GM18909 (cell line): ENCODE measurements at regions not wholly inside any gene's neighbourhood (a gene's known extent, or its start where the extent isn't known, plus 50 kb on each side); places are given as distances from the start of the nearest gene placed in this dataset.
A peak's percentile ranks its signal among the peaks of the same experiment; 100 is the strongest.
"Not testable (repeated sequence)": the region's sequence is repeated elsewhere in the genome, so short reads cannot be mapped to it uniquely, and the experiment has no call there.

Experiments
- ATAC-seq: cut with Tn5 transposase; IDR thresholded peaks from one replicate; pipeline ENCODE4 v1.9.1; 2021; ENCODE audit warnings: mild to moderate bottlenecking; ENCODE audit not compliant: unreplicated experiment, poor library complexity

- ATAC-seq, result not testable (repeated sequence)
Measured at GRCh38 chr1:843946-844345, 79.8 kb upstream of the SAMD11 start.

- ATAC-seq, result no peak
Measured at GRCh38 chr1:844472-845026, 79.2 kb upstream of the SAMD11 start.

GRCh38 chr1:845641-846040, 78.1 kb upstream of the SAMD11 start:
- ATAC-seq, result not testable (repeated sequence)

- ATAC-seq, result not testable (repeated sequence)
Measured at GRCh38 chr1:849873-850272, 73.8 kb upstream of the SAMD11 start.

GRCh38 chr1:850318-850717, 73.4 kb upstream of the SAMD11 start:
- ATAC-seq, result not testable (repeated sequence)

- not testable (repeated sequence) for ATAC-seq
Measured at GRCh38 chr1:851398-851797, 72.3 kb upstream of the SAMD11 start.

- not testable (repeated sequence) for ATAC-seq
Measured at GRCh38 chr1:851841-852240, 71.9 kb upstream of the SAMD11 start.

- not testable (repeated sequence) for ATAC-seq
Measured at GRCh38 chr1:855202-855981, 68.3 kb upstream of the SAMD11 start.

GRCh38 chr1:856541-857057, 67.1 kb upstream of the SAMD11 start:
- ATAC-seq, result not testable (repeated sequence)

- not testable (repeated sequence) for ATAC-seq
Measured at GRCh38 chr1:857926-858648, 65.6 kb upstream of the SAMD11 start.

- ATAC-seq, result not testable (repeated sequence)
Measured at GRCh38 chr1:858649-859041, 65.1 kb upstream of the SAMD11 start.

GRCh38 chr1:860941-861340, 62.8 kb upstream of the SAMD11 start:
- ATAC-seq, result not testable (repeated sequence)

- no peak for ATAC-seq
Measured at GRCh38 chr1:861714-862113, 62.0 kb upstream of the SAMD11 start.

- not testable (repeated sequence) for ATAC-seq
Measured at GRCh38 chr1:862601-863000, 61.1 kb upstream of the SAMD11 start.

- ATAC-seq, result peak; percentile 47
Measured at GRCh38 chr1:865633-866032, 58.1 kb upstream of the SAMD11 start.

GRCh38 chr1:866095-866494, 57.6 kb upstream of the SAMD11 start:
- no peak for ATAC-seq

GRCh38 chr1:866631-867299, 57.0 kb upstream of the SAMD11 start:
- ATAC-seq, result not testable (repeated sequence)

- ATAC-seq, result not testable (repeated sequence)
Measured at GRCh38 chr1:867550-867949, 56.2 kb upstream of the SAMD11 start.

GRCh38 chr1:869499-870244, 54.1 kb upstream of the SAMD11 start:
- no peak for ATAC-seq
